NK-92 (cell line): ENCODE measurements at regions not wholly inside any gene's neighbourhood (a gene's known extent, or its start where the extent isn't known, plus 50 kb on each side); places are given as distances from the start of the nearest gene placed in this dataset.

Source experiments
- DNase-seq: peaks from one replicate; lab custom pipeline; 2025; ENCODE audit not compliant: unreplicated experiment; lab: John Stamatoyannopoulos, UW

GRCh38 chr22:47343611-47344010 lies 581.2 kb downstream of the TBC1D22A start:
- no peak for DNase-seq

GRCh38 chr22:47342446-47342845 lies 580.0 kb downstream of the TBC1D22A start:
- no peak for DNase-seq

GRCh38 chr22:47341464-47341863 lies 579.0 kb downstream of the TBC1D22A start:
- no peak for DNase-seq

GRCh38 chr22:47340851-47341436 lies 578.5 kb downstream of the TBC1D22A start:
- no peak for DNase-seq

GRCh38 chr22:47337161-47337621 lies 574.7 kb downstream of the TBC1D22A start:
- DNase-seq, result no peak

GRCh38 chr22:47335958-47336357 lies 573.5 kb downstream of the TBC1D22A start:
- DNase-seq, result no peak

- DNase-seq, result no peak
These were observed 573.0 kb downstream of the TBC1D22A start for GRCh38 chr22:47335460-47335859.

- no peak for DNase-seq
These were observed 572.2 kb downstream of the TBC1D22A start for GRCh38 chr22:47334601-47335000.

- DNase-seq, result no peak
These were observed 571.2 kb downstream of the TBC1D22A start for GRCh38 chr22:47333625-47334024.

GRCh38 chr22:47332246-47332980 lies 570.0 kb downstream of the TBC1D22A start:
- DNase-seq, result no peak

- no peak for DNase-seq
These were observed 569.3 kb downstream of the TBC1D22A start for GRCh38 chr22:47331750-47332149.

- DNase-seq, result no peak
These were observed 567.5 kb downstream of the TBC1D22A start for GRCh38 chr22:47329727-47330650.

GRCh38 chr22:47328550-47329243 lies 566.2 kb downstream of the TBC1D22A start:
- DNase-seq, result no peak

- DNase-seq, result no peak
These were observed 564.8 kb downstream of the TBC1D22A start for GRCh38 chr22:47327241-47327640.

GRCh38 chr22:47325249-47325648 lies 562.8 kb downstream of the TBC1D22A start:
- no peak for DNase-seq

GRCh38 chr22:47324435-47324990 lies 562.1 kb downstream of the TBC1D22A start:
- no peak for DNase-seq

- DNase-seq, result no peak
These were observed 561.1 kb downstream of the TBC1D22A start for GRCh38 chr22:47323518-47323917.

- no peak for DNase-seq
These were observed 560.4 kb downstream of the TBC1D22A start for GRCh38 chr22:47322854-47323253.

- no peak for DNase-seq
These were observed 558.1 kb downstream of the TBC1D22A start for GRCh38 chr22:47320560-47320959.

- no peak for DNase-seq
These were observed 555.7 kb downstream of the TBC1D22A start for GRCh38 chr22:47318041-47318737.
